ENCODE measurements at regions not wholly inside any gene's neighbourhood (a gene's known extent, or its start where the extent isn't known, plus 50 kb on each side); places are given as distances from the start of the nearest gene placed in this dataset.

DNA sequence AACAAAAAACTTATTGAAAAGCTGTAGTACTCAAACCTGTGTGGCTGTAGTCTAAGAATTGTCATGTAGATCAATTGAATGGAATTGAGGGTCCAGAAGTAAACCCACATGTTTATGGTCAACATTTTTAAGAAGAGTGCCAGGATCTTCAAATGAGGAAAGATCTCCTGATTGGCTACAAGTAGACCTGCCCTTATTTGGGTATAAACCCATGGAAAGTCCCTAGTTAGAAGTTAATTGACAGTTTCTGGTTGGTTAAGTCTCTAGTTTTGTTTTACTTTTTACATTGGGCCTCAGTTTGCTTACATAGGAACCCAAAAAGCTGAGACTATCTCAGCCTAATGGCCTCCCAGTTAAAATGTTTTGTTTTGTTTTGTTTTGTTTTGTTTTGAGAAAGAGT lies 91.9 kb upstream of the RESF1 start:
- DNase-seq (ENCODE audit: low read depth in 2 of 2): no peak

DNA sequence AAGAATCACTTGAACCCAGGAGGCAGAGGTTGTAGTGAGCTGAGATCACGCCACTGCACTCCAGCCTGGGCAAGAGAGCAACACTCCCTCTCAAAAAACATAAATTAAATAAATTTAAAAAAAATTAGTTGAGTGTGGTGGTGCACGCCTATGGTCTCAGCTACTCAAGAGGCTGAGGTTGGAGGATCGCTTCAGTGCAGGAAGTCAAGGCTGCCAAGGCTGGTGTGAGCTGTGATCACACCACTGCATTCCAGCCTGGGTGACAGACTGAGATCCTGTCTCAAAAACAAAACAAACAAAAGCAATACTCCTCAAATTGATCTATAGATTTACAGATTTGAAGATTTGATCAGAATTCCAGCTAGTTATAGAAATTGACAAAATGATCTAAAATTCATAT lies 92.7 kb upstream of the RESF1 start:
- DNase-seq (ENCODE audit: low read depth in 2 of 2): no peak

GRCh38 chr12:31865023-31865422 lies 94.2 kb upstream of the RESF1 start:
- DNase-seq (ENCODE audit: low read depth in 2 of 2): no peak

DNA sequence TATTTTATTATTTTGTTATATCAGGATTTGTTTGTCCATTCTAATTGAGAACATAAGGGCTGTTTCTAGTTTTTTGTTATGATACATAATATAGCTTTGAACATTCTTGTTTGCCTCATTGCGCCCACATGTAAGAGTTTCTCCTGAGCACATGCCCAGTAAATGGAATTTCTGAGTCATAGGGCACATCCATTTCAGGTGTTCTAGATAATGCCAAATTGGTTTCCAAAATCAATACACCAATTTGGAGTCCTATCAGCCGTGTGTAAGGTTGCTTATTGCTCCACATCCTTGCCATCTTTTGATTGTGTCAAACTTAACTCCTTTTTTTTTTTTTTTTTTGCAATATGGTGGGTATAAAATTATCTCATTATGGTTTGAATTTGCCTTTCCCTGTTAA lies 97.9 kb upstream of the RESF1 start:
- no peak for DNase-seq (ENCODE audit: low read depth in 2 of 2)

DNA sequence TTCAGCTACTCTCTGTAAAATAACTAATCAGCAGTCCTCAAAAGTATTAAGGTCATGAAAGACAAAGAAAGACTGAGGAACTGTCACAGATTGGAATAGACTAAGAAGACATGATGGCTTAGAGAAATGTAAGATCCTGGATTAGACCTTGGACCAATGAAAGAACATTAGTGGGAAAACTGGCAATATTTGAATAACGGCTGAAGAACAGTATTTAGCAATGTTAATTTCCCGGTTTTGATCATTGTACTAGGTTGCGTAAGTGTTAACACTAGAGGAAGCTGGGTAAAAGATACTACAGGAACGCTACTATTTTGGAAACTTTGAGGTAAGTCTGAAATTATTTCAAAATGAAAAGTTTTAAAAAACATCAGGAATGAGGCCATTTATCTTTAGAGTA lies 98.8 kb upstream of the RESF1 start:
- no peak for DNase-seq (ENCODE audit: low read depth in 2 of 2)

GRCh38 chr12:31859232-31859977 lies 99.8 kb upstream of the RESF1 start:
- DNase-seq (ENCODE audit: low read depth in 2 of 2): no peak

DNA sequence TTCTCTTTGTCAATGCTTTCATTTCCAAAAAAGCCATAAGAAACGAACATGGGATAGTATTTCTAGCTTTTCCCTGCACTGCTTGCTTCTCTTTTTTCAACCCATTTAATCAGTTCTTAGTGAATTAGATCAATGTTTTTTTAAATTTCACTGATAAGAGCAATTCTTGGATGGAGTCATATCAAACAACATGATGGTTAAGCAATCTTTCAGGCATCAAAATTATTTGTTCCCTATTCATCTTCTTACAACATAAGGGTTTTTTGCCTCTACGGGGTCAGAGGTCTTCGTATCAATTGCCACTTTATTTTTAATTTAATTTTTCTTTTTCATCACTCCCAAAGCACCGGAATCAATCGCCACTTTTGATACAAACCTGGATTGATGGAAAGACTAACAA lies 103.8 kb upstream of the RESF1 start:
- no peak for DNase-seq (ENCODE audit: low read depth in 2 of 2)

GRCh38 chr12:31853977-31854376 lies 105.2 kb upstream of the RESF1 start:
- no peak for DNase-seq (ENCODE audit: low read depth in 2 of 2)

DNA sequence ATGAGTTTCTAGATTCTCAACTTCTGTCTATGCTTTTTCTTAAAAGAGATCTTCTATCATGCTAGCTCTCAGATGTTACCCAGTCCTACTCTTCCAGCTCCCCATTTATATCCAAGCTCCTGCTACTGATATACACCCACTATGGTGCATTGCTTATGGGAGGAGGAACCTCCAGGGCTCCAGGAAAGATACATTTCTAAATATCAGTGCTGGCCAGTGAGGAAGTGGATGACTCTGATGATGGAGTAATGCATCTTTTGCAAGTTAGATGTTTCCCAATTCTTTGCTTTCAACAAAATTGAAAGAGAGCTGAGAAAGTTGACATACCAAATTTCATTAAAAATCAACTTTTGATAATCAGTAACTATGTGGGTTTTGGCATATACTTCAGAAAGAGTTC lies 105.7 kb upstream of the RESF1 start:
- DNase-seq (ENCODE audit: low read depth in 2 of 2): no peak

DNA sequence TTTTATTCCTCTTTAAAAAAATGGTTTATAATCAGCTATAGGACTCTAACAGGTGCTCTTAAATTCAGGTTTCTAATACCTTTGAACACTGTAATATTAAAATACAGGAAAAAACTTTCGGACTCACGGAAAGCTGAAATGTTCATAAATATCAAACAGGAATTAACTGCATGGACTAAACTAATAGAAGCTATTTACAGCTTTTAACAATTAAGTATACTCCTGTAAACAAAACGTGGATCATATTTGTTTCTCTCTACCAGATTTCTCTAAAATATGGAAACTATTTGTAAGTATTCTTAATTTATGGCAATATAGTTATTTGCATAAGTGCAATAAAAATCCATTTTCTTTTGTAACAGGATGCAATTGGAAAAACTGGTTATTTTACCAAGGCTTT lies 108.9 kb upstream of the RESF1 start:
- no peak for DNase-seq (ENCODE audit: low read depth in 2 of 2)

DNA sequence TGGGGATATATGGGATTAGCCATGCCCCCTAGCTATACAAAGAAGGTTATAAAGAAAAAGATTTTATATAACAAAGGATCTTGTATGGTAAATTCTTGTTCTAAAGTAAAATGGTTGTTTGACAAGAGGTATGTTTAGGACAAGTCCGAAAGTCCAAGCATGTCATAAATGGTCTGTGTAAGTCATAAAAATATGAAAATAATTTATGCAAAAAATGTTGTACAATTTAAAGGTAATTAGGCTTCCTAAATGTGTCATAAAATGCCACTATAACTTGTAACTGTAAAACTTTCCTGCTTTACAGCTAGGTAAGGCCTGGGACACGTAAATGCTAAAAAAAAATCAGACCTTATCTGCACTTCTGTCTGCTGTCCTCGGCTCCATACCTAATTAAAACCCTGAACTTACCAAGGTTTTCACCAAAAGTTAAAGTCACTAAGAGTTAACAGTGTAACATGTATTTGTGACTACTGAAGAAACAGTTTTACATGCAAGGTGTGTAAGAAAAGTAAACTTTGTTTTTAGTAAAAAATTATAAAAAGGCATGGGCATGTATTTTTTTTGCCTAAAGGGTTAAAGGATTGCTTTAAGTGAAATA lies 110.0 kb upstream of the RESF1 start:
- no peak for DNase-seq (ENCODE audit: low read depth in 2 of 2)

GRCh38 chr12:31846405-31846804 lies 112.8 kb upstream of the RESF1 start:
- no peak for DNase-seq (ENCODE audit: low read depth in 2 of 2)

DNA sequence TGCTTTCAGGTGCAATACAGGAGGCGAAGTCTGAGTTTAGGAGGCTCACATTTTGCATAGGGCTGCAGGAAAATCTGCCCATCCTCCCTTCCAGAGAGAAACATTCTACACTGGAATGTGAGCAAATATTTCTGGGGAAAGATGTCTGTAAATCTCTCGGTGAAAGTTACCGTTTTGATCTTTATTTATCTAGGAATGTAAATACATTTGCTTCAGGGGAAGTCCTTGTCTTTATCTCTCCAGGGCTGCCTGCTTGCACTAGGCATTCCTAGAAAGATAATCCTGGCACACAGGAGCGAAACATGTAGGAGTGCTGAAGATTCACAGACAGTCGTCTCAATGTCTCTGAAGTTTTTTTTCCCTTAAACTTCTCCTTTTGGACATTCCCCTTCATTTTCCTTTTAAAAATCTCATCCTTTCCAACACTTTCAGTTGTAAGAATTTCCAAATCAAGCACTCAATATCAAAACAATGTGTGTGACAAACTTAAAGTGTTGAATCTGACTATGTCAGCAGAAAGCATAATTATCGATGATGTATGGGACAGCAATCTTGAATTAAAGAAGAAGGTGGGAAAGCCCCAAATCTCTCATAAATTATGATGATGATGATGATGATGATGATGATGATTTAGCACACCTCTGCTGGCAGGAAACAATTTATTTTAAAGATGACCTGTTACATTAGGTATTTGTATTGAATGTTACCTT lies 113.4 kb upstream of the RESF1 start:
- no peak for DNase-seq (ENCODE audit: low read depth in 2 of 2)

DNA sequence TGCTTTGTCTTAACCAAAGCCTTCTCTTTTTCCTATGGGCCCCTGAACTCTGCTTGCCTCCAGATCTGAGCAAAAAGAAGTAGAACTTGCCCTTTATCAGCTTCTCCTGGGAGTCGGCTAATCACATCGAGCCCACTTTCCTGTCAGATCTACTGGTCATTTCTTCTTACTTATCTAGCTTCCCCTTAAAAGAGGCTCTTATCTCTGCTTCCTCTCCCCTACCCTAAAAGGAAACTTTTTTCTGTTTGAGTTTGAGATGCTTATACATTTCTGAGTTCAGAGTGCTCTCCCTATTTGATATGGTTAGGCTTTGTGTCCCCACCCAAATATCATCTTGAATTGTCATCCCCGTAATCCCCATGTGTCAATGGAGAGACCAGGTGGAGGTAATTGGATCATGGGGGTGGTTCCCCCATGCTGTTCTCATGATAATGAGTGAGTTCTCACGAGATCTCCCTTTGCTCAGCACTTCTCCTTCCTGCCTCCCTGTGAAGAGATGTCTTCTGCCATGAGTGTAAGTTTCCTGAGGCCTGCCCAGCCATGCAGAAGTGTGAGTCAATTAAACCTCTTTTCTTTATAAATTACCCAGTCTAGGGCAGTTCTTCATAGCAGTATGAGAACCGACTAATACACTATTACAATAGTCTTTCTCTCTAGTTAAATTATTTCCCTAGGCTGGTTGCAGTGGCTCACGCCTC lies 114.7 kb upstream of the AMN1 start:
- no peak for DNase-seq (ENCODE audit: low read depth in 2 of 2)

GRCh38 chr12:31837913-31838312 lies 109.1 kb upstream of the AMN1 start:
- no peak for DNase-seq (ENCODE audit: low read depth in 2 of 2)

- DNase-seq (ENCODE audit: low read depth in 2 of 2): no peak
Observed at GRCh38 chr12:31835276-31835882, 106.6 kb upstream of the AMN1 start.

DNA sequence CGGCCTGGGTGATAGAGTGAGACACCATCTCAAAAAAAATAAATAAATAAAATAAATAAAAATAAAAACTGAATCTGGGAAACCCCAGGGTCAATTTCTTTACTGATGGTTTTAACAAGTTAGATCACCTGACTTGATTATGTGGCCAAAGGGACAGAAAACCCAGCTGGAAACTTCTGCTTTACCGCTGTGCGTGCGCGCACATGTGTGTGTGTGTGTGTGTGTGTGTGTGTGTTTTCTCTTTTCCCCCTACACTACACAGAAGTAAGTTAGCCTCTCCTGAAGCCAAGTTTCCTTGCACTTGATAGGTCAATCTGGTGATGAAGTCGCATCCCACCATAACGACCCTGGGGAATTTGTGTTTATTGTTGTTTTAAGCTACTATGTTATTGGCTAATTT lies 105.3 kb upstream of the AMN1 start:
- DNase-seq (ENCODE audit: low read depth in 2 of 2): no peak

GRCh38 chr12:31832740-31833729 lies 104.2 kb upstream of the AMN1 start:
- no peak for DNase-seq (ENCODE audit: low read depth in 2 of 2)

GRCh38 chr12:31828071-31828470 lies 99.2 kb upstream of the AMN1 start:
- no peak for DNase-seq (ENCODE audit: low read depth in 2 of 2)

GRCh38 chr12:31822761-31823160 lies 93.9 kb upstream of the AMN1 start:
- no peak for DNase-seq (ENCODE audit: low read depth in 2 of 2)

GRCh38 chr12:31821484-31821883 lies 92.7 kb upstream of the AMN1 start:
- DNase-seq (ENCODE audit: low read depth in 2 of 2): no peak
